NCI-H526 (cell line): ENCODE measurements at regions not wholly inside any gene's neighbourhood (a gene's known extent, or its start where the extent isn't known, plus 50 kb on each side); places are given as distances from the start of the nearest gene placed in this dataset.

ENCODE experiments used
- DNase-seq, 2 experiments: peaks; one replicate each; lab custom pipeline; 2025; lab: John Stamatoyannopoulos, UW

DNA sequence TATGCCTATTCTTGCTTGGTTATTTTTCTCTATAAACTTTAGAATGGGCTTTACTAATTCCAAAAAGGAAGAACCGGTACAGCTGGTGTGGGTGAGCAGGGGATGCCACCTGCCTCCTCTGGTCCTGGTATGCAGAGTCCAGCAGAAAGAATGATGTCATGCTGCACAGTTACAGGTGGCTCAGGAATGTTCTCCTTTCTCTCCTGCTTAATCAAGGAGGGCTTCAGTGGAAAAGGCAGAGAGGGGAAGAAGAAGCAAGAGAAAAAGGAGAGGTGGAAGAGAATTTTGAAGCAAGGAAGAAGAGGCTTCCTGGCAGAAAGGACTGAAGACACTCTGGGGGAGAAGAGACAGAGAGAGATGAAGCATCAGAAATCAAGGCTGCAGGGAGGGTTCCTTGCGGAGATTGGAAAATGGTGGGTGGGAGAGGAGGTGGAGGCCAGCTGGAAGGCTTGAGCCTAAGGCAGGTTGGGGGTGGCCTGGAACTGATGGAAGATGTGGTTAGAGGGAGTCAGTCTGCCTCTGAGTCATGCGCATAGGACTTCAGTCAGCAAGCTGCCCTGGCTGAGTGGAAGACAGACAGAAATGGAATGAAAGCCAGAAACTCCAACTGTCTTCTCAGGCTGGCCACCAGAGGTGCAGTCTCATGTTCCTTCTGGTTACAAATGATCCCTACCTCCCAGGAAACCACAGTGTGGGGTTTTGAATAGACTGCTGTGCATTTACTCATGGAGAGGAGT lies 64.6 kb upstream of the CRHR1 start:
- peak in 1 of 2 experiments; percentile 70 for DNase-seq

DNA sequence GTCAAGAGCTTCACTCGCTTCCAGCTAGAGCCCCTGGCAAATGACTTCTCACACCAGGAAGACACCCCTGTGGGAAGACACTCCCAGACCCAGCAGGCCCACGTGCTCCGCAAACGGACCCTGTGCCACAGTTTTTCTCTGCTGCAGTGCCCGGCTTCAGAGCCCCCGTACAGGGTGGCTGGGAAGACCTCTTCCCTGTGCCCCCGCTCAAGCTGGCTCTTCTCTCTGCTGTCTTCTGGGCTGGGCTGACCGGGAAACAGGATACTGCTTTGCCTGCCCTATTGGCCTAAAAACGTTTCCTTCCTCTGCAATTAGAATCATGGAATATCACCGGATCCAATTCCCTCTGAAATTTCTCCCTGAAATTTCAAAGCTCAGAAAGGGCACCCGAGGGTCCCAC lies 63.7 kb upstream of the CRHR1 start:
- no peak for DNase-seq

DNA sequence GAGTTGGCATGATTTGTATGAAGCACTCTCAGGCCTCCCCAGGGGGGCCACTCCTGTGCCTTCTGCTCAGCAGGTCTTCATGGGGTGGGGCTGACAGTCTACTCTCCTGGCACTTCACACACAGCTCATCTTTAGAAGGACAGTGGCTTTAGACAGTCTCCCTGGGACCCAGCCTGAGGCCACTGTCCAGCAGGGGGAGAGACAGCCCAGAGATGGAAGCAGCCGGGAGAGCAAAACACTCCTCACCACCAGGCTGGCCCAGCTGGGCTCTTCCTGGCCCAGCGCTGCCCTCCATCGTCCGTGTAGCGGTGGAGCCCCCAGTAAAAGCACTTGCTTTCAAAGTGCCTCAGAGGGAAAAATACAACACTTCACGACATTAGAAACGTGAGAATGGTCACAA lies 62.0 kb upstream of the CRHR1 start:
- DNase-seq = peak in 1 of 2 experiments; percentile 53

DNA sequence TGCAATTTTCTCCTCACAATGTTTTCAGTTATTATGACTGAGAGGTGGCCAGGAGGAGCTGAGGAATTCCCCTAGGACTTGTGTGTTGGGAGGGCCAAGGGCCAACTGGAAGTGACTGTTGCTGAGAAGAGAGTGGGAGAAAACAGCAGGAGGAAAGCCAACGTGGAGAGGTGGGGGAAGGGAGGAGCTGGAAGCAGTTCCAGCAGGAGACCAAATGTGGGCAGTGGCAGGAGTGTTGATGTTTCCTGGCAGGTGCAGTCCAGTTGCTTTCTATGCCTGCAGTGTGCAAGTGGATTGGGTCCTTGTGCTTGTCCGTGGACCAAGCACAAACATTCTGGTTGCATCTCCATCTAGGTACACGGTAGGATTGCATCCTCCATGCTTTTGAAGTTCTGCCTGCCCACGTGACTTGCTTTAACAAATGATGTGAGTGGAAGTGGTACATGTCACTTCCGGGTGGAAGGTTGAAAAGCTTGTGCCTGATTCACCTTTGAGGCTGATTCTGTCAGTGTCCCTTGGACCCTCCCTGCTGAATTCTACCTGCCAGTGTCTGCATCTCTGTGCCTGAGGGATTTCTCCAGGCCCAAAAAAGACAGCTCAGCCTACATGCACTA lies 54.7 kb upstream of the CRHR1 start:
- DNase-seq = no peak

DNA sequence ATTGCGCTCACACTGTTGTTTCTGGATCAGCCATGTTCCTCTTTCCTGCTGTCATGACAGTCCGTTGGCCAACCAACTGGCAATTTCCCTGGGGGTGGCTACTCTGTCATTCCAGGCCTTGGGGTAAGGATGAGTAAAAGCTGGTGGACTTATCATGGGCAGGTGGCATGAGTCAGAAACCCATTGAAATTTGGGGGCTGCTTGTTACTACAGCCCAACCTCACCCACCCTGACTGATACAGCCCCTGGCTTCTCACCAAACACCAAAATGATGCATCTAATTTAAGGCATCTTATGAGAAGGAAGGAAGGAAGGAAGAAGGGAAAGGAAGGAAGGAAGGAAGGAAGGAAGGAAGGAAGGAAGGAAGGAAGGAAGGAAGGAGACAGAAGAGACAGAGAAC lies 53.9 kb upstream of the CRHR1 start:
- DNase-seq = no peak

DNA sequence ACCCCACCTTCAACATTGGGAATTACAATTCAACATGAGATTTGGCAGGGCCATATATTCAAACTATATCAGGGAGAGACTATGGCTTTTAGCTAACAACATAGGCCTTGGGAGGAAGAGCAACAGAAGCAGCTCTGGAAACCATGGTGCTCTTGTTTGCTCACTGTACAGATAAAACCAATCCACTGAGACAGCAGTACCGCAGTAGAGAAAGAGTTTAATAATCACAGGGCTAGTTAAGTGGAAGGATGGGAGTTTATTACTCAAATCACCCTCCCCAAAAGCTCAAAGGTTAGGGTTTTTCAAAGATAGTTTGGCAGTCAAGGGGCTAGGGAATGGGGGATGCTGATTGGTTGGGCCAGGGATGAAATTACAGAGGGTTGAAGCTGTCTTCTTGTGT lies 52.7 kb upstream of the CRHR1 start:
- DNase-seq = no peak

DNA sequence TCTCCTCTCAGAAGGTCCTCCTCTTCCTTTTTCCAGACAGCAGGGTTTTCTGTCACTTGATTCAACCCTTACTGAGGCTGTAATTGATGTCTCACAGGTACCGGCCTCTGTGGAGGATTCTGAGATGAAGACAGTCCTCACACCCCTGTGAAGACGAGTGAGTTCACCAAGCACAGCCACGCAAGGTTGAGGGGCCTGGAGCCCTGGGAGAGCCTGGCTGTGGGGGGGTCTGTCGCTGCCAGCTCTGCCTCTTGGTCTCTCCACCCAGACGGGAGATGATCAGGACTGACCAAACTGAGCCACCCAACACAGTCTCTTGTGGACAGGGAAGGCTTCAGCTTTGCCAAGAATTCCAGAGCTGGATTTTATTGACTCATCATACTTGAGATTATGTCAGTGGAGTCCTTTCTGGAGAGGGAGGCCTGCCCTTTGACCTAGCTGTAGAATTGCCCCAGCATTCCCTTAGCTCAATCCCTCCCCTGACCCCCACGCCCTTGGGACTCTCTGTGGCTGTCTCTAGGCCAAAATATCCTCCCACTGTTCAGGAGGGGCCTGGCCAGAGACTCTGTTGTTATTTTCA lies 51.1 kb upstream of the CRHR1 start:
- no peak for DNase-seq

DNA sequence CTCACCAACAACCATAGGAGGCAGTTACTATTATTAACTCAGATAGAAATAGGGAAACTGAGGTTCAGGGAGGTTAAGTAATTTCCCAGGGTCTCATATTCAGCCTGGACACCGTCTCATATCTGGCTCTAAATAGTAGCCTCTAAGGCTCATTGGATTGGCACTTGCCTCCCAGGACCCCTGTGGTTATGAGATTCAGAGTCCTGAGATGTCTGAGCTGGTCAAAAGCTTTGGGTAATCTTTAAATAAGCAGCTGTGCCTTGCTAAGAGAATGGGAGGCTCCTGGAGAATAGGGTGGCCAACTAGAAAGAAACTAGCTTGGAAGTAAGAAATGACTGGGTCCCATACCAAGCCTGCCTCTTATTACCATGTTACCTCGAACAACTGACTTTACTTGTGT lies 50.3 kb upstream of the CRHR1 start:
- no peak for DNase-seq
